Stimulated activated naive B cell treated with anti-CD40 and anti-IgM and Interleukin-4, amounts not matched to agents 10 μg/mL and 1 μg/mL and 100 μg/mL, for 72 hours (primary cell): ENCODE measurements at regions not wholly inside any gene's neighbourhood (a gene's known extent, or its start where the extent isn't known, plus 50 kb on each side); places are given as distances from the start of the nearest gene placed in this dataset.
A peak's percentile ranks its signal among the peaks of the same experiment; 100 is the strongest.

ENCODE experiments used
- ATAC-seq, 2 donors: fragments of 150-1000 bp; cut with Tn5 transposase; replicated peaks; 2 replicates each; pipeline ENCODE4 v1.10.0; 2021; ENCODE audit warnings: moderate library complexity in 1 of 2
- DNase-seq: peaks from one replicate; pipeline ENCODE4 v3.0.0; 2021
- H3K27ac Mint-ChIP-seq: one replicate; pipeline ENCODE4 v1.8.0; 2022; ENCODE audit warnings: mild to moderate bottlenecking, mixed read lengths
- H3K27me3 Mint-ChIP-seq, 2 donors: one replicate each; pipeline ENCODE4 v1.8.0; 2022; ENCODE audit warnings: mixed read lengths in 2 of 2
- H3K36me3 Mint-ChIP-seq, 2 donors: one replicate each; pipeline ENCODE4 v1.8.0; 2022; ENCODE audit warnings: mixed read lengths in 2 of 2, mild to moderate bottlenecking in 1 of 2
- H3K4me1 Mint-ChIP-seq, 2 donors: one replicate each; pipeline ENCODE4 v1.8.0; 2022; ENCODE audit warnings: mixed read lengths in 2 of 2, mild to moderate bottlenecking in 1 of 2
- H3K4me3 Mint-ChIP-seq, 2 donors: one replicate each; pipeline ENCODE4 v1.8.0; 2022; ENCODE audit warnings: mild to moderate bottlenecking in 2 of 2, mixed read lengths in 2 of 2, moderate library complexity in 1 of 2
- H3K9me3 Mint-ChIP-seq, 2 donors: one replicate each; pipeline ENCODE4 v1.8.0; 2022; ENCODE audit warnings: mixed read lengths in 2 of 2, mild to moderate bottlenecking in 1 of 2

- Mint-ChIP-seq H3K27me3 (no peaks in the 10 kb centered on the region), H3K36me3 (no peaks in the 10 kb centered on the region), H3K9me3 (peaks cover 2 to 4% of the 10 kb centered on the region in 2 donors), H3K4me1 (peaks cover 2 to 10% of the 10 kb centered on the region in 2 donors), H3K4me3 (no peak overlapping the region), H3K27ac (no peak overlapping the region)
- DNase-seq (no peak), ATAC-seq (no peak)
Measured at GRCh38 chr5:118778941-118779340, 209.4 kb downstream of the DTWD2 start.

- peaks cover 0 to 2% of the 10 kb centered on the region in 2 donors for H3K9me3 Mint-ChIP-seq
- no peak overlapping the region for H3K4me3 Mint-ChIP-seq
- H3K27me3 Mint-ChIP-seq: no peaks in the 10 kb centered on the region
- ATAC-seq: no peak
- peaks cover 2 to 10% of the 10 kb centered on the region in 2 donors for H3K4me1 Mint-ChIP-seq
- DNase-seq: no peak
- no peaks in the 10 kb centered on the region for H3K36me3 Mint-ChIP-seq
- H3K27ac Mint-ChIP-seq: peak overlapping the region; percentile 39
Measured at GRCh38 chr5:118777189-118777736, 211.1 kb downstream of the DTWD2 start.

GRCh38 chr5:118776755-118777154 is 211.6 kb downstream of the DTWD2 start:
- peaks cover 2 to 10% of the 10 kb centered on the region in 2 donors for H3K4me1 Mint-ChIP-seq
- no peak overlapping the region for H3K4me3 Mint-ChIP-seq
- no peak overlapping the region for H3K27ac Mint-ChIP-seq

GRCh38 chr5:118775790-118776499 is 212.4 kb downstream of the DTWD2 start:
- Mint-ChIP-seq H3K27ac (no peak overlapping the region), H3K9me3 (peaks cover 2 to 6% of the 10 kb centered on the region in 2 donors), H3K36me3 (no peaks in the 10 kb centered on the region), H3K4me3 (no peak overlapping the region), H3K27me3 (peaks cover 0 to 5% of the 10 kb centered on the region in 2 donors), H3K4me1 (peaks cover 2 to 10% of the 10 kb centered on the region in 2 donors)
- no peak for DNase-seq
- ATAC-seq: no peak

More at GRCh38 chr5:118776755-118777154, 211.6 kb downstream of the DTWD2 start:
- Mint-ChIP-seq H3K27me3 (peaks cover 0 to under 1% of the 10 kb centered on the region in 2 donors), H3K9me3 (peaks cover 0 to under 1% of the 10 kb centered on the region in 2 donors), H3K36me3 (no peaks in the 10 kb centered on the region)
- DNase-seq (peak; percentile 4), ATAC-seq (peak; percentile 49 to 92)

- H3K4me3 Mint-ChIP-seq: no peak overlapping the region
- no peak overlapping the region for H3K27ac Mint-ChIP-seq
- ATAC-seq: no peak
- no peaks in the 10 kb centered on the region for H3K36me3 Mint-ChIP-seq
- peaks cover 5 to 12% of the 10 kb centered on the region in 2 donors for H3K27me3 Mint-ChIP-seq
- no peaks in the 10 kb centered on the region for H3K4me1 Mint-ChIP-seq
- H3K9me3 Mint-ChIP-seq: peaks cover 5 to 6% of the 10 kb centered on the region in 2 donors
- DNase-seq: no peak
Measured at GRCh38 chr5:118768607-118769175, 219.7 kb downstream of the DTWD2 start.

- H3K4me1 Mint-ChIP-seq: no peaks in the 10 kb centered on the region
- H3K36me3 Mint-ChIP-seq: no peaks in the 10 kb centered on the region
- peaks cover 0 to 7% of the 10 kb centered on the region in 2 donors for H3K9me3 Mint-ChIP-seq
- no peak overlapping the region for H3K4me3 Mint-ChIP-seq
- ATAC-seq (no peak), DNase-seq (no peak)
- H3K27ac Mint-ChIP-seq: no peak overlapping the region
- H3K27me3 Mint-ChIP-seq: peaks cover 0 to 16% of the 10 kb centered on the region in 2 donors
Measured at GRCh38 chr5:118762291-118762690, 226.1 kb downstream of the DTWD2 start.

GRCh38 chr5:118761814-118762213 is 226.5 kb downstream of the DTWD2 start:
- peaks cover 0 to 7% of the 10 kb centered on the region in 2 donors for H3K9me3 Mint-ChIP-seq
- H3K27me3 Mint-ChIP-seq: peaks cover 0 to 16% of the 10 kb centered on the region in 2 donors
- no peak overlapping the region for H3K27ac Mint-ChIP-seq
- no peaks in the 10 kb centered on the region for H3K4me1 Mint-ChIP-seq
- ATAC-seq: no peak
- DNase-seq: no peak
- H3K4me3 Mint-ChIP-seq: no peak overlapping the region
- H3K36me3 Mint-ChIP-seq: no peaks in the 10 kb centered on the region

- DNase-seq (no peak), ATAC-seq (no peak)
- Mint-ChIP-seq H3K4me3 (no peak overlapping the region), H3K9me3 (peaks cover 4 to 5% of the 10 kb centered on the region in 2 donors), H3K36me3 (no peaks in the 10 kb centered on the region), H3K4me1 (no peaks in the 10 kb centered on the region), H3K27ac (no peak overlapping the region), H3K27me3 (peaks cover 6 to 12% of the 10 kb centered on the region in 2 donors)
Measured at GRCh38 chr5:118752969-118753368, 235.4 kb downstream of the DTWD2 start.

GRCh38 chr5:118736396-118736795 is 252.0 kb downstream of the DTWD2 start:
- no peak for DNase-seq
- Mint-ChIP-seq H3K9me3 (peaks cover 11 to 26% of the 10 kb centered on the region in 2 donors), H3K4me3 (no peak overlapping the region), H3K27ac (no peak overlapping the region), H3K4me1 (no peaks in the 10 kb centered on the region), H3K36me3 (no peaks in the 10 kb centered on the region), H3K27me3 (peaks cover 0 to 6% of the 10 kb centered on the region in 2 donors)
- ATAC-seq: no peak

GRCh38 chr5:118733394-118733793 is 255.0 kb downstream of the DTWD2 start:
- no peak overlapping the region for H3K4me3 Mint-ChIP-seq
- H3K27ac Mint-ChIP-seq: no peak overlapping the region
- H3K9me3 Mint-ChIP-seq: peaks cover 17 to 30% of the 10 kb centered on the region in 2 donors

GRCh38 chr5:118728191-118728590 is 260.2 kb downstream of the DTWD2 start:
- no peaks in the 10 kb centered on the region for H3K36me3 Mint-ChIP-seq
- no peak for DNase-seq
- peaks cover 4 to 12% of the 10 kb centered on the region in 2 donors for H3K27me3 Mint-ChIP-seq
- H3K4me3 Mint-ChIP-seq: no peak overlapping the region
- no peaks in the 10 kb centered on the region for H3K4me1 Mint-ChIP-seq
- H3K9me3 Mint-ChIP-seq: peaks cover 11 to 16% of the 10 kb centered on the region in 2 donors
- ATAC-seq: no peak
- H3K27ac Mint-ChIP-seq: no peak overlapping the region

More at GRCh38 chr5:118733394-118733793, 255.0 kb downstream of the DTWD2 start:
- no peak for ATAC-seq
- Mint-ChIP-seq H3K27me3 (peaks cover 0 to 6% of the 10 kb centered on the region in 2 donors), H3K36me3 (no peaks in the 10 kb centered on the region), H3K4me1 (no peaks in the 10 kb centered on the region)
- no peak for DNase-seq

- DNase-seq (no peak), ATAC-seq (no peak)
- Mint-ChIP-seq H3K27ac (no peak overlapping the region), H3K4me1 (no peaks in the 10 kb centered on the region), H3K9me3 (peaks cover 7% of the 10 kb centered on the region in 2 donors), H3K36me3 (no peaks in the 10 kb centered on the region), H3K27me3 (peaks cover 4 to 12% of the 10 kb centered on the region in 2 donors), H3K4me3 (no peak overlapping the region)
Measured at GRCh38 chr5:118726891-118727290, 261.5 kb downstream of the DTWD2 start.

- H3K36me3 Mint-ChIP-seq: no peaks in the 10 kb centered on the region
- H3K9me3 Mint-ChIP-seq: peaks cover 14% of the 10 kb centered on the region in 2 donors
- H3K4me1 Mint-ChIP-seq: no peaks in the 10 kb centered on the region
- no peak overlapping the region for H3K27ac Mint-ChIP-seq
- ATAC-seq (peak; percentile 29 to 45), DNase-seq (no peak)
- peaks cover 4 to 12% of the 10 kb centered on the region in 2 donors for H3K27me3 Mint-ChIP-seq
- H3K4me3 Mint-ChIP-seq: no peak overlapping the region
Measured at GRCh38 chr5:118723021-118723338, 265.4 kb downstream of the DTWD2 start.

GRCh38 chr5:118722122-118723020 is 266.0 kb downstream of the DTWD2 start:
- Mint-ChIP-seq H3K36me3 (no peaks in the 10 kb centered on the region), H3K27me3 (peaks cover 4 to 6% of the 10 kb centered on the region in 2 donors), H3K27ac (no peak overlapping the region), H3K4me3 (no peak overlapping the region), H3K9me3 (peaks cover 14 to 15% of the 10 kb centered on the region in 2 donors), H3K4me1 (no peaks in the 10 kb centered on the region)
- ATAC-seq: peak; percentile 63
- no peak for DNase-seq
